AG04449 (cell line): ENCODE measurements at regions not wholly inside any gene's neighbourhood (a gene's known extent, or its start where the extent isn't known, plus 50 kb on each side); places are given as distances from the start of the nearest gene placed in this dataset.
"Not testable (repeated sequence)": the region's sequence is repeated elsewhere in the genome, so short reads cannot be mapped to it uniquely, and the experiment has no call there.

Experiments
- CTCF ChIA-PET: fragments of 350-600 bp; formaldehyde crosslinking; extraction: SDS; loops from one replicate; lab custom pipeline; 2021; ENCODE audit warnings: antibody characterized with exemption; lab: Yijun Ruan, JAX
- POLR2A ChIA-PET: fragments of 400-600, 350-600 bp; formaldehyde crosslinking; extraction: SDS; loops from one replicate; lab custom pipeline; 2020; ENCODE audit warnings: antibody characterized with exemption, inconsistent platforms; lab: Yijun Ruan, JAX
- DNase-seq: peaks from one replicate; pipeline ENCODE4 v3.0.0-alpha.2; 2010; ENCODE audit warnings: low read depth, low spot score
- H3K4me3 ChIP-seq: 2 replicates; pipeline ENCODE4 v1.5.1; 2011; ENCODE audit warnings: low read depth, mild to moderate bottlenecking, control low read depth, low read length
- TF ChIP-seq, protein P1 (sequence below): IDR thresholded peaks from one replicate; pipeline ENCODE4 v1.5.1; 2011; ENCODE audit warnings: mild to moderate bottlenecking, moderate library complexity, low read length, control low read depth, inconsistent platforms; ENCODE audit not compliant: insufficient read depth; ENCODE audit errors: missing control alignments

DNA sequence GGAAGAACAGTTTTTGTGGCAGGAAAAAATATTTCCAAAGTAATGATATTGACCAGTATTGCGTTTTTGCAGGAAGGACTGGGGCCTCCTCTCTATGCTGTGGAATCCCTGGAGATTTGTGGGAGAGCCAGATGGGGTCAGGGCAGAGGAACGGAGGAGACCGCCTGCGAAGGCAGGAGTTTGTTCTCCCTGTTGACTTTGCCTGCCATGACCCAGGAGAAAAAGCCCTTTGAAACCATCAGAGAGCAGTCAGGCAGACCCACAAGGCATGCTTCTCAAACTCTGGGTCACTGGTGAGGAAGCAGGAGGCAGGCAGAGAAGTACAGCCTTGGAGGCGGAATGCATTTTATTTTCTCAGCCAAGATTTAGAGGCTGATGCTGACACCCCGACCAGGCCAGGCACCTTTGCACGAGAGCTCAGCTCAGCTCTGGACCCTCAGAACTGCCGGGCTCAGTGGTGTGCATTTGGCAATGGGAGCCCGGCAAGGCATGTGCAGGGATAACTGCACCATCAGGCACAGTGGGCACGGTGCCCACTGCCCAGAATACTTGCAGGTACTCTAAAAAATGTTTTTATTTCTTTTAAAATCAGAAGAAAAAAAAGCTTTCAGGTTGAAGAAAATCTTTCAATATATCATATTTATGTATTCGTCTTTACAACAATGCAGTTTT lies 410.4 kb downstream of the RPS24 start:
- TF ChIP-seq, protein P1, sequence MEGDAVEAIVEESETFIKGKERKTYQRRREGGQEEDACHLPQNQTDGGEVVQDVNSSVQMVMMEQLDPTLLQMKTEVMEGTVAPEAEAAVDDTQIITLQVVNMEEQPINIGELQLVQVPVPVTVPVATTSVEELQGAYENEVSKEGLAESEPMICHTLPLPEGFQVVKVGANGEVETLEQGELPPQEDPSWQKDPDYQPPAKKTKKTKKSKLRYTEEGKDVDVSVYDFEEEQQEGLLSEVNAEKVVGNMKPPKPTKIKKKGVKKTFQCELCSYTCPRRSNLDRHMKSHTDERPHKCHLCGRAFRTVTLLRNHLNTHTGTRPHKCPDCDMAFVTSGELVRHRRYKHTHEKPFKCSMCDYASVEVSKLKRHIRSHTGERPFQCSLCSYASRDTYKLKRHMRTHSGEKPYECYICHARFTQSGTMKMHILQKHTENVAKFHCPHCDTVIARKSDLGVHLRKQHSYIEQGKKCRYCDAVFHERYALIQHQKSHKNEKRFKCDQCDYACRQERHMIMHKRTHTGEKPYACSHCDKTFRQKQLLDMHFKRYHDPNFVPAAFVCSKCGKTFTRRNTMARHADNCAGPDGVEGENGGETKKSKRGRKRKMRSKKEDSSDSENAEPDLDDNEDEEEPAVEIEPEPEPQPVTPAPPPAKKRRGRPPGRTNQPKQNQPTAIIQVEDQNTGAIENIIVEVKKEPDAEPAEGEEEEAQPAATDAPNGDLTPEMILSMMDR, result no peak
- H3K4me3 ChIP-seq, result no peak overlapping the region
- no peak for DNase-seq
- ChIA-PET POLR2A (no interaction called here), CTCF (no interaction called here)

DNA sequence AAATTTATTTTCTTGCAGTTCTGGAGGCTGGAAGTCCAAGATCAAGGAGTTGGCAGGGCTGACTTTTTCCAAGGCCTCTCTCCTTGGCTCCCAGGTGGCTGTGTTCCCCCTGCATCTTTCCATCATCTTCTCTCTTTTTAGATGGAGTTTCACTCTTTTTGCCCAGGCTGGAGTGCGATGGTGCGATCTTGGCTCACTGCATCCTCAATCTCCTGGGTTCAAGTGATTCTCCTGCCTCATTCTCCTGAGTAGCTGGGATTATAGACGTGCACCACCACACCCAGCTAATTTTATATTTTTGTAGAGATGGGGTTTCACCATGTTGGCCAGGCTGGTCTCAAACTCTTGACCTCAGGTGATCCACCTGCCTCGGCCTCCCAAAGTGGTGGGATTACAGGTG lies 411.1 kb downstream of the RPS24 start:
- DNase-seq, H3K4me3 ChIP-seq, POLR2A ChIA-PET, CTCF ChIA-PET: not testable (repeated sequence)

DNA sequence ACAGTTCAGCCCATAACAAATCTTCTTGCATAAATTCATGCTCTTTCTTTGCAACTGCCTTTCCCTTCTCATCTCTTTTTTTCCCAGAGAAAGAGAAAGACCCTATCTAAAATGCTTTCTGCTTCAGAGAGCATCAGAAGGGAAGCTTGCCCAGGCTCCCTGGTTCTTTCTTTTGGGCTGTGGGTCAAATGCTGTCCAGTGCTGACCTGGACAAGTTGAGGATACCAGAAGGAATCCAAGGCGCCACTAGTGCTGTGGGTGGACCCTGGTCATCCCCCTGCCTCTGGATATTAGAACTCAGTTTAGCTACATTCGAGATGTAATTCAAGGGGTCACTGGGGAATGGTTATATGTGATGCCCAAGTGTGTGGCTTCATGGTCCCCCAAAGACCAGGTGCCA lies 411.6 kb downstream of the RPS24 start:
- POLR2A ChIA-PET, result no interaction called here
- DNase-seq, result no peak
- CTCF ChIA-PET, result no interaction called here
- TF ChIP-seq, protein P1, result no peak
- H3K4me3 ChIP-seq, result no peak overlapping the region

DNA sequence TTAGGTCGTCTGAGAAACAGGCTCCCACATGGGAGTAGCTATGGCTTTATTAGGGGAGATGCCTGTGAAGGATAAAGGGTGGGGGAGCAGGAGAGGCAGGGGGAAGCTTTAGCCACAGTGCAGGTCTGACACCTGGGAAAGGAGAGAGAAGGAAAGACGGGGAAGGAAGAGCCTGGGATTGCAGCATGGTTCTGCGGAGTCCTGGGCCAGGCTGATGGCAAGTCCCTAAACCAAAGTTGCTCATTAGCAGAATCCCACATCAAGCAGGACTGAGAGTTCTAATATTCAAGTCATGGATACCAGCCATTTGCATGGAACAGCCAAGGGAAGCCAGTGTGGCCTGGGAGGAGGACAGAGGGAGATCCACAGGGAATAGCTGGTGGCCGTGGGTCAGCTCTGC lies 414.8 kb downstream of the RPS24 start:
- POLR2A ChIA-PET, result interaction anchor here (0.6 kb wide), 1 partner anchor 618 kb away, joined by 3 read pairs; no protein-coding TSS in a partner anchor
- TF ChIP-seq, protein P1, result no peak
- no peak for DNase-seq
- no peak overlapping the region for H3K4me3 ChIP-seq
- CTCF ChIA-PET, result no interaction called here

DNA sequence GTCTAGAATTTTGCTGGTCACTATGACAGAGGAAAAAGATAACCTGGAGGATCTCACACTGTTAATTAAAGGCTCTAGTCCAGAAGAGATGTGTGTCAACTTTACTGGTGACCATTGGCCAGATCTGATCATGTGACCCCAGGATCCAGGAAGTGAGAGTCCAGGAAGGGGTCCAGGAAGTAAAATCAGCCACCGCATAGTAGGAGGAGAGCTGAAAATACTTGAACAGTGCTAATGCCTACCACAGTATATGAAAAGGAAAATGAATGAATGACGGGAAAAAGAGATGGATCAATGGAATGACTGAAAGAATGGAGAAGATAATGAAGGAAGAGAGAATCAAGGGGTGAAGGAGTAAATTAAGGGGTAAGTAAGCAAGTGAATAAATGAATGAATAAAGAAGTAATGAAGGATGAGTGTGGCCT lies 415.3 kb downstream of the RPS24 start:
- ChIA-PET CTCF (interaction anchor here (0.6 kb wide), 1 partner anchor 170 kb away, joined by 3 read pairs; no protein-coding TSS in a partner anchor), POLR2A (no interaction called here)
- TF ChIP-seq, protein P1, result no peak
- DNase-seq, result no peak
- H3K4me3 ChIP-seq, result no peak overlapping the region

DNA sequence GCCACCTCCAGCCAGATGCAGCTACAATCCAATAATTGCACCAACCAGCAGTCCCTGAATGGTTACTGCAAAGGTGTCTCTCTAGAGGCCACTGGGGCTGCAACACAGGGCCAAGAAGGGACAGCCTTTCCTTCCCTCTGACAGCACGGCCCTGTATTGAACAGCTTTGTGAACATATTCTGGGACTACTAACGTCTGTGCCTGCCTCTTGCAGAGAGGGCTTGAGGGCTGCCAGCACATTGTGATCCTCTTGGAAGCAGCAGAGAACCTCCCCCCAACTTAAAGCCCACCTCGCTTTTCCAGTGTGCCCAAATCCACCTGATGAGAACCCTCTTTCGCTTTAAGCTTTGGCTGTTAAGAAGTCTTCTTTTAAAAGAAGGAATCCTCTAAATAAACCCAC lies 415.9 kb downstream of the RPS24 start:
- TF ChIP-seq, protein P1, result no peak
- H3K4me3 ChIP-seq, result no peak overlapping the region
- no peak for DNase-seq
- ChIA-PET CTCF (interaction anchor here (0.6 to 1.2 kb wide), 2 partner anchors 9 to 171 kb away, joined by 3 read pairs; no protein-coding TSS in a partner anchor), POLR2A (interaction anchor here (0.7 to 0.8 kb wide), 2 partner anchors 9 to 372 kb away, joined by 3 read pairs; no protein-coding TSS in a partner anchor)
